Gastrocnemius medialis (tissue), 4 donors: ENCODE measurements at regions not wholly inside any gene's neighbourhood (a gene's known extent, or its start where the extent isn't known, plus 50 kb on each side); places are given as distances from the start of the nearest gene placed in this dataset.

Experiments
- ATAC-seq, 2 donors: fragments of 150-250 bp; one replicate each; pipeline ENCODE4 v1.9.1; 2016
- DNase-seq, 2 donors: peaks; one replicate each; pipeline ENCODE4 v3.0.0-alpha.2; 2019
- H3K27ac ChIP-seq, 4 donors: fragments of 200-600 bp; sonication (generic); 1 replicate in 1 of 4; 2 replicates in 3 of 4; pipeline ENCODE4 v1.5.1; 2016 to 2018; ENCODE audit warnings: mild to moderate bottlenecking in 2 of 4, moderate library complexity in 1 of 4
- H3K27me3 ChIP-seq, 3 donors: fragments of 200-600 bp; sonication (generic) in 2 of 3; 1 replicate in 1 of 3; 2 replicates in 2 of 3; pipeline versions ENCODE4 v1.5.1 to v1.6.0; 2016 to 2019; ENCODE audit warnings: mild to moderate bottlenecking in 1 of 3, moderate library complexity in 1 of 3
- H3K36me3 ChIP-seq, 2 donors: fragments of 200-600 bp; sonication (generic) in 1 of 2; one replicate each; pipeline ENCODE4 v1.5.1; 2017 to 2018
- H3K4me1 ChIP-seq, 2 donors: fragments of 200-600 bp; sonication (generic) in 1 of 2; one replicate each; pipeline ENCODE4 v1.5.1; 2016 to 2017; ENCODE audit warnings: mild to moderate bottlenecking in 2 of 2
- H3K4me3 ChIP-seq, 4 donors: fragments of 200-600 bp; sonication (generic) in 3 of 4; 1 replicate in 1 of 4; 2 replicates in 3 of 4; pipeline ENCODE4 v1.5.1; 2016 to 2019; ENCODE audit warnings: mild to moderate bottlenecking in 2 of 4
- H3K9me3 ChIP-seq, 3 donors: fragments of 200-600 bp; sonication (generic) in 2 of 3; 1 replicate in 1 of 3; 2 replicates in 2 of 3; pipeline ENCODE4 v1.5.1; 2016 to 2019
- CTCF ChIP-seq, 5 experiments: fragments of 450-650 bp in 3 of 5; fragments of 200-600 bp in 2 of 5; sonication (generic) in 2 of 5; IDR thresholded peaks in 4 of 5; conservative IDR thresholded peaks in 1 of 5; 1 replicate in 4 of 5; 2 replicates in 1 of 5; pipeline ENCODE4 v1.5.1; 2016 to 2019; ENCODE audit warnings: antibody characterized with exemption in 5 of 5, mild to moderate bottlenecking in 3 of 5, moderate library complexity in 3 of 5
- POLR2A ChIP-seq, 2 donors: fragments of 450-650 bp; IDR thresholded peaks; one replicate each; pipeline ENCODE4 v1.6.1; 2017; ENCODE audit warnings: antibody characterized with exemption in 2 of 2, mild to moderate bottlenecking in 2 of 2, moderate library complexity in 2 of 2
- in situ Hi-C, 4 donors: fragments of 200-750 bp; cut with MboI; loops; one replicate each; pipeline versions ENCODE4 v1.15.0 to v1.8.0; 2017; ENCODE audit warnings: low sequenced_read_pairs in 4 of 4
- intact Hi-C: fragments of 100-400 bp; cut with DNase I; formaldehyde crosslinking; loops from one replicate; pipeline ENCODE4 v1.15.1; 2023; ENCODE audit warnings: low total_unique reads

GRCh38 chr4:60259781-60260180 lies 940.3 kb upstream of the ADGRL3 start:
- Histone ChIP-seq H3K27ac (no peak overlapping the region), H3K4me1 (no peaks in the 10 kb centered on the region), H3K9me3 (no peaks in the 10 kb centered on the region), H3K36me3 (no peaks in the 10 kb centered on the region), H3K4me3 (no peak overlapping the region), H3K27me3 (no peaks in the 10 kb centered on the region)
- TF ChIP-seq POLR2A (IDR thresholded peaks at IDR 0.05), result no peak
- no peak for TF ChIP-seq CTCF (IDR thresholded peaks at IDR 0.05 in 4 of 5, conservative IDR thresholded peaks at IDR 0.05 in 1 of 5)
- in situ Hi-C loops, result no loop called here
- intact Hi-C loops, result no loop called here
- ATAC-seq, result no peak
- no peak for DNase-seq

GRCh38 chr4:60266505-60266904 lies 933.6 kb upstream of the ADGRL3 start:
- Histone ChIP-seq H3K36me3 (no peaks in the 10 kb centered on the region), H3K27ac (no peak overlapping the region), H3K9me3 (no peaks in the 10 kb centered on the region), H3K4me3 (no peak overlapping the region), H3K27me3 (no peaks in the 10 kb centered on the region), H3K4me1 (no peaks in the 10 kb centered on the region)
- ATAC-seq (no peak), DNase-seq (no peak)
- intact Hi-C loops (no loop called here), in situ Hi-C loops (no loop called here)
- no peak for TF ChIP-seq CTCF (IDR thresholded peaks at IDR 0.05 in 4 of 5, conservative IDR thresholded peaks at IDR 0.05 in 1 of 5)
- TF ChIP-seq POLR2A (IDR thresholded peaks at IDR 0.05), result no peak

- no peak overlapping the region for H3K27ac ChIP-seq
- no peak for TF ChIP-seq POLR2A (IDR thresholded peaks at IDR 0.05)
- no peak for TF ChIP-seq CTCF (IDR thresholded peaks at IDR 0.05 in 4 of 5, conservative IDR thresholded peaks at IDR 0.05 in 1 of 5)
- in situ Hi-C loops (loop anchor here in 1 of 4 donors (25.0 kb wide), 1 partner anchor 159 kb away; no protein-coding TSS in a partner anchor), intact Hi-C loops (no loop called here)
- DNase-seq, result no peak
- no peaks in the 10 kb centered on the region for H3K9me3 ChIP-seq
- no peaks in the 10 kb centered on the region for H3K36me3 ChIP-seq
- no peaks in the 10 kb centered on the region for H3K4me1 ChIP-seq
- ATAC-seq, result no peak
- no peaks in the 10 kb centered on the region for H3K27me3 ChIP-seq
- H3K4me3 ChIP-seq, result no peak overlapping the region
These were observed 903.7 kb upstream of the ADGRL3 start for GRCh38 chr4:60296386-60296785.

- H3K4me1 ChIP-seq, result no peaks in the 10 kb centered on the region
- H3K4me3 ChIP-seq, result no peak overlapping the region
- no peaks in the 10 kb centered on the region for H3K27me3 ChIP-seq
- in situ Hi-C loops, result no loop called here
- TF ChIP-seq POLR2A (IDR thresholded peaks at IDR 0.05), result no peak
- no peak for TF ChIP-seq CTCF (IDR thresholded peaks at IDR 0.05 in 4 of 5, conservative IDR thresholded peaks at IDR 0.05 in 1 of 5)
- no peak for DNase-seq
- ATAC-seq, result no peak
- no peaks in the 10 kb centered on the region for H3K36me3 ChIP-seq
- no peaks in the 10 kb centered on the region for H3K9me3 ChIP-seq
- intact Hi-C loops, result no loop called here
- H3K27ac ChIP-seq, result no peak overlapping the region
These were observed 886.4 kb upstream of the ADGRL3 start for GRCh38 chr4:60313611-60314178.

GRCh38 chr4:60314416-60314815 lies 885.7 kb upstream of the ADGRL3 start:
- in situ Hi-C loops, result no loop called here
- TF ChIP-seq POLR2A (IDR thresholded peaks at IDR 0.05), result no peak
- TF ChIP-seq CTCF (IDR thresholded peaks at IDR 0.05 in 4 of 5, conservative IDR thresholded peaks at IDR 0.05 in 1 of 5), result no peak
- H3K27ac ChIP-seq, result no peak overlapping the region
- H3K9me3 ChIP-seq, result no peaks in the 10 kb centered on the region
- no peak overlapping the region for H3K4me3 ChIP-seq
- H3K36me3 ChIP-seq, result no peaks in the 10 kb centered on the region
- intact Hi-C loops, result no loop called here
- H3K4me1 ChIP-seq, result no peaks in the 10 kb centered on the region
- no peak for DNase-seq
- no peaks in the 10 kb centered on the region for H3K27me3 ChIP-seq
- ATAC-seq, result no peak
